GM23338 (cell line): ENCODE measurements at regions not wholly inside any gene's neighbourhood (a gene's known extent, or its start where the extent isn't known, plus 50 kb on each side); places are given as distances from the start of the nearest gene placed in this dataset.

Experiments
- CTCF ChIP-seq, 2 experiments: fragments of 200-600 bp in 1 of 2; sonication (generic) in 1 of 2; conservative IDR thresholded peaks; 2 replicates each; pipeline versions ENCODE4 v1.5.1 to v1.6.1; 2016 to 2017; ENCODE audit warnings: antibody characterized with exemption in 2 of 2, low read depth in 2 of 2, mild to moderate bottlenecking in 2 of 2, moderate library complexity in 1 of 2
- JUNB ChIP-seq: IDR thresholded peaks from one replicate; pipeline ENCODE4 v1.6.1; 2016; ENCODE audit warnings: antibody characterized with exemption; ENCODE audit not compliant: unreplicated experiment
- POLR2AphosphoS5 ChIP-seq: IDR thresholded peaks from 2 replicates; pipeline ENCODE4 v1.6.1; 2016; ENCODE audit warnings: antibody characterized with exemption, low read depth
- ZNF114 ChIP-seq: fragments of 250-450 bp; sonication (Bioruptor Pico); IDR thresholded peaks from 2 replicates; pipeline ENCODE4 v1.5.0; 2020; ENCODE audit warnings: mild to moderate bottlenecking, moderate library complexity

- TF ChIP-seq CTCF (conservative IDR thresholded peaks at IDR 0.05; ENCODE audit: low read depth in 2 of 2) (no peak), POLR2AphosphoS5 (no peak), ZNF114 (CRISPR knock-in tag) (no peak), JUNB (no peak)
Measured at GRCh38 chrX:121871122-121871521, 823.7 kb downstream of the GLUD2 start.
